HepG2 (cell line): ENCODE measurements at regions not wholly inside any gene's neighbourhood (a gene's known extent, or its start where the extent isn't known, plus 50 kb on each side); places are given as distances from the start of the nearest gene placed in this dataset.

Experiments used
- IRF1 ChIP-seq: sonication (generic); formaldehyde crosslinking; IDR thresholded peaks from 2 replicates; pipeline ENCODE4 v1.4.0; 2020; ENCODE audit warnings: low read depth, mild to moderate bottlenecking, missing genetic modification reagents
- ZFP36 ChIP-seq: fragments of 150-350 bp; IDR thresholded peaks from 2 replicates; pipeline ENCODE4 v1.6.1; 2018; ENCODE audit warnings: borderline replicate concordance, low read length, low read depth; ENCODE audit not compliant: partially characterized antibody
- ZSCAN9 ChIP-seq: IDR thresholded peaks from 2 replicates; pipeline ENCODE4 v1.6.1; 2016; ENCODE audit warnings: borderline replicate concordance

- TF ChIP-seq IRF1 (CRISPR knock-in tag) (no peak), ZFP36 (no peak), ZSCAN9 (no peak)
Observed at GRCh38 chr10:8533462-8533861, 479.0 kb downstream of the GATA3 start.
